Nucleus accumbens (tissue), 56 donors: ENCODE measurements at regions not wholly inside any gene's neighbourhood (a gene's known extent, or its start where the extent isn't known, plus 50 kb on each side); places are given as distances from the start of the nearest gene placed in this dataset.
A peak's percentile ranks its signal among the peaks of the same experiment; 100 is the strongest.
"Not testable (repeated sequence)": the region's sequence is repeated elsewhere in the genome, so short reads cannot be mapped to it uniquely, and the experiment has no call there.

Experiments used
- DNase-seq, 56 donors: peaks; one replicate each; lab custom pipeline; 2025; lab: John Stamatoyannopoulos, UW

GRCh38 chrX:39421006-39421405 lies 619.7 kb downstream of the MID1IP1 start:
- no peak for DNase-seq

- DNase-seq, result no peak
Observed at GRCh38 chrX:39425124-39425806, 624.0 kb downstream of the MID1IP1 start.

- DNase-seq, result no peak
Observed at GRCh38 chrX:39426101-39426500, 624.8 kb downstream of the MID1IP1 start.

GRCh38 chrX:39427492-39427891 lies 626.2 kb downstream of the MID1IP1 start:
- no peak for DNase-seq

- no peak for DNase-seq
Observed at GRCh38 chrX:39427906-39428305, 626.6 kb downstream of the MID1IP1 start.

GRCh38 chrX:39430551-39430950 lies 629.3 kb downstream of the MID1IP1 start:
- no peak for DNase-seq

GRCh38 chrX:39431893-39432292 lies 630.6 kb downstream of the MID1IP1 start:
- no peak for DNase-seq

GRCh38 chrX:39434671-39435070 lies 633.4 kb downstream of the MID1IP1 start:
- not testable (repeated sequence) for DNase-seq

GRCh38 chrX:39436538-39436937 lies 635.3 kb downstream of the MID1IP1 start:
- not testable (repeated sequence) for DNase-seq

GRCh38 chrX:39437670-39438441 lies 636.6 kb downstream of the MID1IP1 start:
- no peak for DNase-seq

- peak in 1 of 56 donors; percentile 3 for DNase-seq
Observed at GRCh38 chrX:39438603-39439602, 637.6 kb downstream of the MID1IP1 start.

GRCh38 chrX:39439906-39440798 lies 638.9 kb downstream of the MID1IP1 start:
- no peak for DNase-seq

GRCh38 chrX:39440799-39441284 lies 639.6 kb downstream of the MID1IP1 start:
- DNase-seq, result no peak

- DNase-seq, result no peak
Observed at GRCh38 chrX:39442332-39442731, 641.1 kb downstream of the MID1IP1 start.

GRCh38 chrX:39443240-39443639 lies 642.0 kb downstream of the MID1IP1 start:
- DNase-seq, result no peak

- no peak for DNase-seq
Observed at GRCh38 chrX:39445336-39445735, 644.1 kb downstream of the MID1IP1 start.

- no peak for DNase-seq
Observed at GRCh38 chrX:39449352-39449751, 648.1 kb downstream of the MID1IP1 start.

- no peak for DNase-seq
Observed at GRCh38 chrX:39450234-39450977, 647.4 kb downstream of the BCOR start.

GRCh38 chrX:39451046-39451445 lies 646.7 kb downstream of the BCOR start:
- no peak for DNase-seq
